ENCODE measurements at regions not wholly inside any gene's neighbourhood (a gene's known extent, or its start where the extent isn't known, plus 50 kb on each side); places are given as distances from the start of the nearest gene placed in this dataset.

DNA sequence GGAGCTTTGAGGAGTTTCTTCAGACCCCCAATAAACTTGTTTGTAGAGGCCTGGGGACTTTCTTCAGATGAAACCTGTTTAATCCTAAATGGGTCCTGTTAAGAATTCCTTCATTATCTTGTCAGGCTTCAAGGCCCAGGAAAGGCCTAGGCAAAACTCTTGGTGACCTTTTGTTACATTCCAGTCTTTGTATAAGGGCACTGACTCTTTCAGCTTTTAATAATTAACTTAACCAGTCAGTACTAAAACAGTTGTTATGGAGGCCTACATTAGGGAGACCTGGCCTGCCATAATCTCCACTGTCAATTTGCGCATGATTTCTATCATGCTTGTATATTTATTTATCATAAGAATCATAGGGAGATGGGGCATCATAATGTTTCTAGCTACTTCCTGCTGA, 110.2 kb downstream of the FCRL5 start:
- TF ChIP-seq EZH2 (IDR thresholded peaks at IDR 0.05; ENCODE audit: low read depth), result no peak
- TF ChIP-seq, protein P1, sequence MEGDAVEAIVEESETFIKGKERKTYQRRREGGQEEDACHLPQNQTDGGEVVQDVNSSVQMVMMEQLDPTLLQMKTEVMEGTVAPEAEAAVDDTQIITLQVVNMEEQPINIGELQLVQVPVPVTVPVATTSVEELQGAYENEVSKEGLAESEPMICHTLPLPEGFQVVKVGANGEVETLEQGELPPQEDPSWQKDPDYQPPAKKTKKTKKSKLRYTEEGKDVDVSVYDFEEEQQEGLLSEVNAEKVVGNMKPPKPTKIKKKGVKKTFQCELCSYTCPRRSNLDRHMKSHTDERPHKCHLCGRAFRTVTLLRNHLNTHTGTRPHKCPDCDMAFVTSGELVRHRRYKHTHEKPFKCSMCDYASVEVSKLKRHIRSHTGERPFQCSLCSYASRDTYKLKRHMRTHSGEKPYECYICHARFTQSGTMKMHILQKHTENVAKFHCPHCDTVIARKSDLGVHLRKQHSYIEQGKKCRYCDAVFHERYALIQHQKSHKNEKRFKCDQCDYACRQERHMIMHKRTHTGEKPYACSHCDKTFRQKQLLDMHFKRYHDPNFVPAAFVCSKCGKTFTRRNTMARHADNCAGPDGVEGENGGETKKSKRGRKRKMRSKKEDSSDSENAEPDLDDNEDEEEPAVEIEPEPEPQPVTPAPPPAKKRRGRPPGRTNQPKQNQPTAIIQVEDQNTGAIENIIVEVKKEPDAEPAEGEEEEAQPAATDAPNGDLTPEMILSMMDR (conservative IDR thresholded peaks at IDR 0.05), result no peak
- no peaks in the 10 kb centered on the region for H3K4me1 ChIP-seq (replicated peaks; ENCODE audit: insufficient read depth)
- no TSS peak for BruUV-seq (replicated peaks)
- CTCF ChIA-PET, result no interaction called here
- no peak overlapping the region for H2AFZ ChIP-seq
- no peaks in the 10 kb centered on the region for H3K9me3 ChIP-seq (ENCODE audit: insufficient read depth, low read depth)
- no peak overlapping the region for H3K4me2 ChIP-seq
- intact Hi-C loops (cut with micrococcal nuclease; ENCODE audit: unreplicated experiment), result no loop called here
- POLR2A ChIA-PET (ENCODE audit: unreplicated experiment), result no interaction called here
- H3K4me3 ChIP-seq, result no peak overlapping the region
- H3K9me2 ChIP-seq (ENCODE audit: insufficient read depth), result no peaks in the 10 kb centered on the region
- no peak for DNase-seq
- no peaks in the 10 kb centered on the region for H3K27me3 ChIP-seq (ENCODE audit: insufficient read depth, low read depth)
- no peaks in the 10 kb centered on the region for H3K36me3 ChIP-seq (ENCODE audit: low read depth)
- H3F3A ChIP-seq (ENCODE audit: insufficient read depth, low read depth), result no peaks in the 10 kb centered on the region
- H3K27ac ChIP-seq, result no peak overlapping the region
- H3K79me2 ChIP-seq (ENCODE audit: low read depth), result no peaks in the 10 kb centered on the region
- no peaks in the 10 kb centered on the region for H4K20me1 ChIP-seq (ENCODE audit: insufficient read depth)

DNA sequence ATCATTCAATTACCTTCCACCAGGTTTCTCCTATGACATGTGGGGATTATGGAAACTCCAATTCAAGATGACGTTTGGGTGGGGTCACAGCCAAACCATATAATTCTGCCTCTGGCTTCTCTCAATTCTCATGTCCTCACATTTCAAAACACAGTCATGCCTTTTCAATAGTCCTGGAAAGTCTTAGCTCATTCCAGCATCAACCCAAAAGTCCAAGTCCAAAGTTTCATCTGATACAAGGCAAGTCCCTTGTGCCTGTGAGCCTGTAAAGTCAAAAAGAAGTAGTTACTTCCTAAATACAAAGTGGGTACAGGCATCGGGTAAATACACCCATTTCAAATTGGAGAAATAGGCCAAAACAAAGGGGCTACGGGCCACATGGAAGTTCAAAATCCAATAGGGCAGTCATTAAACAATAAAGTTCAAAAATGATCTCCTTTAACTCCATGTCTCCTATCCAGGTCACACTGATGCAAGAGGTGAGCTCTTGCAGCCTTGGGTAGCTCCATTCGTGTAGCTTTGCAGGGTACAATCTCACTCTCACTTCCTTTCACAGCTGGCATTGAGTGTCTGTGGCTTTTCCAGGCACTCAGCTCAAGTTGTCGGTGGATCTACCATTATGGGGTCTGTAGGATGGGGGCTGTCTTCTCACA, 112.9 kb downstream of the FCRL5 start:
- TF ChIP-seq, protein P1 (conservative IDR thresholded peaks at IDR 0.05), result no peak
- no peak for TF ChIP-seq EZH2 (IDR thresholded peaks at IDR 0.05; ENCODE audit: low read depth)
- no peaks in the 10 kb centered on the region for H4K20me1 ChIP-seq (ENCODE audit: insufficient read depth)

DNA sequence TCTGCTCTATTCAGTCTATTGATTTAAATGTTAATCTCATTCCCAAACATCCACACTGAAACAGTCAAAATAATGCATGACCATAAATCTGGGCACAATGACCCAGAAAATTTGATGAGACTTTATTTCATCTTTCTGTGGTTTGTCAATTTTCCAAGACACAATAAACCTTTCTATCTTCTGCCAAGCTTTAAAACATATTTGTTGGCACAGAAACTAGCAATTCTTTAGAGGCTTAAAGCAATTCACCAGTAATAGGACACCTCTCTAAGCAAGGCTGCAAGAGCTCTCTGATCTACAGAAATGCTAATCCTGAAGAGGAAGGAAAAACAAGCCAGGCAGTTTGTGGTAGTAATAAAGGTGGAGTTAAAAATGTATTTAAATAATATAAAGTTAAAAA, 113.7 kb downstream of the FCRL5 start:
- ChIA-PET POLR2A (ENCODE audit: unreplicated experiment) (no interaction called here), CTCF (no interaction called here)
- Histone ChIP-seq H3K9me3 (ENCODE audit: insufficient read depth, low read depth) (no peaks in the 10 kb centered on the region; the same call in 1 of the 2 replicates), H4K20me1 (ENCODE audit: insufficient read depth) (no peaks in the 10 kb centered on the region), H3K79me2 (ENCODE audit: low read depth) (no peaks in the 10 kb centered on the region), H2AFZ (no peak overlapping the region), H3K9me2 (ENCODE audit: insufficient read depth) (0 out of 2 replicates have a peak, but pooled peaks cover 3% of the 10 kb centered on the region), H3K4me3 (no peak overlapping the region), H3K27me3 (ENCODE audit: insufficient read depth, low read depth) (no peaks in the 10 kb centered on the region), H3F3A (ENCODE audit: insufficient read depth, low read depth) (no peaks in the 10 kb centered on the region), H3K27ac (no peak overlapping the region), H3K36me3 (ENCODE audit: low read depth) (no peaks in the 10 kb centered on the region), H3K4me1 (replicated peaks; ENCODE audit: insufficient read depth) (no peaks in the 10 kb centered on the region), H3K4me2 (no peak overlapping the region)
- TF ChIP-seq, protein P1 (conservative IDR thresholded peaks at IDR 0.05), result no peak
- intact Hi-C loops (cut with micrococcal nuclease; ENCODE audit: unreplicated experiment), result no loop called here
- no peak for DNase-seq
- BruUV-seq (replicated peaks), result no TSS peak

More for the DNA sequence above, 112.9 kb downstream of the FCRL5 start:
- ChIA-PET POLR2A (ENCODE audit: unreplicated experiment) (no interaction called here), CTCF (no interaction called here)
- BruUV-seq (replicated peaks), result no TSS peak
- intact Hi-C loops (cut with micrococcal nuclease; ENCODE audit: unreplicated experiment), result no loop called here
- no peaks in the 10 kb centered on the region for H3K79me2 ChIP-seq (ENCODE audit: low read depth)
- H3K4me2 ChIP-seq, result no peak overlapping the region
- no peak overlapping the region for H2AFZ ChIP-seq
- no peak overlapping the region for H3K4me3 ChIP-seq
- no peaks in the 10 kb centered on the region for H3K4me1 ChIP-seq (replicated peaks; ENCODE audit: insufficient read depth)
- no peaks in the 10 kb centered on the region for H3K27me3 ChIP-seq (ENCODE audit: insufficient read depth, low read depth)
- 0 out of 2 replicates have a peak, but pooled peaks cover 3% of the 10 kb centered on the region for H3K9me2 ChIP-seq (ENCODE audit: insufficient read depth)
- H3K36me3 ChIP-seq (ENCODE audit: low read depth), result no peaks in the 10 kb centered on the region
- H3K27ac ChIP-seq, result no peak overlapping the region
- no peaks in the 10 kb centered on the region; the same call in 1 of the 2 replicates for H3K9me3 ChIP-seq (ENCODE audit: insufficient read depth, low read depth)
- DNase-seq, result no peak
- H3F3A ChIP-seq (ENCODE audit: insufficient read depth, low read depth), result no peaks in the 10 kb centered on the region

All from PC-9 (cell line).